Fibroblast of skin of back (primary cell): ENCODE measurements at regions not wholly inside any gene's neighbourhood (a gene's known extent, or its start where the extent isn't known, plus 50 kb on each side); places are given as distances from the start of the nearest gene placed in this dataset.
"Not testable (repeated sequence)": the region's sequence is repeated elsewhere in the genome, so short reads cannot be mapped to it uniquely, and the experiment has no call there.

Experiments
- DNase-seq: peaks from one replicate; pipeline ENCODE4 v3.0.0-alpha.2; 2013

GRCh38 chr10:130687566-130687965, 551.4 kb downstream of the GLRX3 start:
- DNase-seq, result no peak

- DNase-seq, result no peak
These were observed 553.8 kb downstream of the GLRX3 start for GRCh38 chr10:130689743-130690626.

- no peak for DNase-seq
These were observed 555.6 kb downstream of the GLRX3 start for GRCh38 chr10:130691776-130692175.

GRCh38 chr10:130696870-130697269, 560.7 kb downstream of the GLRX3 start:
- DNase-seq, result no peak

- DNase-seq, result no peak
These were observed 571.3 kb downstream of the GLRX3 start for GRCh38 chr10:130707389-130707979.

- DNase-seq, result no peak
These were observed 572.4 kb downstream of the GLRX3 start for GRCh38 chr10:130708465-130709070.

- no peak for DNase-seq
These were observed 573.2 kb downstream of the GLRX3 start for GRCh38 chr10:130709415-130709814.

- no peak for DNase-seq
These were observed 574.9 kb downstream of the GLRX3 start for GRCh38 chr10:130711072-130711471.

- no peak for DNase-seq
These were observed 576.9 kb downstream of the GLRX3 start for GRCh38 chr10:130713135-130713534.

- DNase-seq, result no peak
These were observed 577.5 kb downstream of the GLRX3 start for GRCh38 chr10:130713731-130714130.

GRCh38 chr10:130714742-130715467, 578.7 kb downstream of the GLRX3 start:
- DNase-seq, result no peak

- no peak for DNase-seq
These were observed 579.8 kb downstream of the GLRX3 start for GRCh38 chr10:130715686-130716670.

- no peak for DNase-seq
These were observed 580.9 kb downstream of the GLRX3 start for GRCh38 chr10:130717083-130717482.

- not testable (repeated sequence) for DNase-seq
These were observed 582.7 kb downstream of the GLRX3 start for GRCh38 chr10:130718744-130719447.

GRCh38 chr10:130719448-130719752, 583.2 kb downstream of the GLRX3 start:
- no peak for DNase-seq

GRCh38 chr10:130720235-130720634, 584.0 kb downstream of the GLRX3 start:
- DNase-seq, result no peak

- no peak for DNase-seq
These were observed 585.8 kb downstream of the GLRX3 start for GRCh38 chr10:130721971-130722370.

- no peak for DNase-seq
These were observed 587.5 kb downstream of the GLRX3 start for GRCh38 chr10:130723704-130724103.

- DNase-seq, result no peak
These were observed 586.0 kb downstream of the TCERG1L start for GRCh38 chr10:130725474-130725970.

- no peak for DNase-seq
These were observed 584.4 kb downstream of the TCERG1L start for GRCh38 chr10:130726996-130727725.
